ENCODE measurements at regions not wholly inside any gene's neighbourhood (a gene's known extent, or its start where the extent isn't known, plus 50 kb on each side); places are given as distances from the start of the nearest gene placed in this dataset.

- 64% methylated on average over 4 of the region's 4 CpGs; no CpG with 5 or more reads in 1 of the 2 experiments for whole genome bisulfite sequencing, 2 experiments (ENCODE audit: extremely low coverage in 1 of 2, insufficient coverage in 1 of 2, insufficient read length in 1 of 2, insufficient replicate concordance in 2 of 2, low coverage in 1 of 2, low lambda C conversion rate in 2 of 2, missing lambda C conversion rate in 1 of 2)
- POLR2A ChIA-PET (ENCODE audit: partially characterized antibody), result interaction anchor here (1.6 kb wide), 1 partner anchor 8 kb away, joined by 3 read pairs; no protein-coding TSS in a partner anchor
Measured at GRCh38 chr14:53533384-53533970, 380.4 kb upstream of the DDHD1 start.

More at GRCh38 chr14:53533384-53533970, 380.4 kb upstream of the DDHD1 start:
- no peak overlapping the region for H4K5ac ChIP-seq (ENCODE audit: insufficient read length, low read depth, low read length)
- no peak overlapping the region for H3K27ac ChIP-seq (ENCODE audit: low read depth, low read length)
- H3K23me2 ChIP-seq (ENCODE audit: low read depth, low read length), result no peaks in the 10 kb centered on the region
- no peak for TF ChIP-seq GABPA (IDR thresholded peaks at IDR 0.05; ENCODE audit: borderline replicate concordance, insufficient read depth, low read length)
- no peak for TF ChIP-seq SUZ12 (IDR thresholded peaks at IDR 0.05; ENCODE audit: low read length)
- TF ChIP-seq KDM5A (IDR thresholded peaks at IDR 0.05; ENCODE audit: low read length), result no peak
- TF ChIP-seq GTF2F1 (IDR thresholded peaks at IDR 0.05; ENCODE audit: borderline replicate concordance, low read depth, low read length), result no peak
- TF ChIP-seq EGR1 (IDR thresholded peaks at IDR 0.05; ENCODE audit: borderline replicate concordance, low read depth, low read length), result no peak
- TF ChIP-seq CHD2 (IDR thresholded peaks at IDR 0.05; ENCODE audit: low read length), result no peak
- H4K8ac ChIP-seq (ENCODE audit: extremely low read depth, insufficient read depth, low read length), result no peak overlapping the region
- no peaks in the 10 kb centered on the region for H3K79me1 ChIP-seq (ENCODE audit: low read depth, low read length)
- H2BK5ac ChIP-seq (ENCODE audit: low read depth, low read length), result no peak overlapping the region
- H3K23ac ChIP-seq (ENCODE audit: insufficient read length), result no peak overlapping the region
- no peak overlapping the region for H2BK12ac ChIP-seq (ENCODE audit: low read depth, low read length)
- H3K18ac ChIP-seq (ENCODE audit: extremely low read depth, low read length), result no peak overlapping the region
- H3K27me3 ChIP-seq (replicated peaks in 1 of 4; ENCODE audit: control insufficient read depth in 3 of 4, extremely low read depth in 1 of 4, insufficient read depth in 3 of 4, low read length in 3 of 4), result no peaks in the 10 kb centered on the region; a peak in 1 of 7 replicates
- H3K4ac ChIP-seq (replicated peaks; ENCODE audit: insufficient read length, low read depth, low read length), result no peak overlapping the region
- H2BK120ac ChIP-seq (replicated peaks; ENCODE audit: low read depth, low read length), result no peak overlapping the region
- H3K9ac ChIP-seq (replicated peaks in 1 of 4; ENCODE audit: extremely low read depth in 1 of 4, low read depth in 3 of 4, low read length in 3 of 4), result no peak overlapping the region
- no peak overlapping the region for H3K14ac ChIP-seq (ENCODE audit: insufficient read length)
- H3K36me3 ChIP-seq (ENCODE audit: control insufficient read depth in 2 of 4, insufficient read depth in 4 of 4, low read length in 3 of 4), result no peaks in the 10 kb centered on the region
- H3K9me3 ChIP-seq (ENCODE audit: insufficient read depth in 2 of 2, low read depth in 1 of 2, low read length in 1 of 2), result no peaks in the 10 kb centered on the region
- H4K91ac ChIP-seq (replicated peaks; ENCODE audit: insufficient read length, low read length), result no peak overlapping the region
- no peak overlapping the region for H3K56ac ChIP-seq (replicated peaks; ENCODE audit: insufficient read length, low read depth, low read length)
- H3K4me3 ChIP-seq (ENCODE audit: extremely low read depth in 1 of 4, insufficient read depth in 2 of 4, low read depth in 3 of 4, low read length in 4 of 4), result no peak overlapping the region
- H2AK5ac ChIP-seq (ENCODE audit: low read depth, low read length), result no peak overlapping the region
- FAIRE-seq, result no peak
- no peak overlapping the region for H2BK15ac ChIP-seq (ENCODE audit: low read length)
- no peaks in the 10 kb centered on the region for H3K79me2 ChIP-seq (ENCODE audit: control insufficient read depth in 1 of 2, insufficient read depth in 2 of 2, low read length in 2 of 2)
- no peak overlapping the region for H2BK20ac ChIP-seq (ENCODE audit: low read length)
- DNase-seq (ENCODE audit: low read depth in 1 of 2, low spot score in 2 of 2), result no peak
- CTCF ChIA-PET (ENCODE audit: partially characterized antibody), result interaction anchor here (0.6 kb wide), 1 partner anchor 982 kb away, joined by 3 read pairs; no protein-coding TSS in a partner anchor
- no peaks in the 10 kb centered on the region for H4K20me1 ChIP-seq (replicated peaks in 1 of 2; ENCODE audit: control insufficient read depth in 1 of 2, insufficient read depth in 2 of 2, low read length in 2 of 2)
- H3K4me1 ChIP-seq (replicated peaks in 1 of 4; ENCODE audit: control insufficient read depth in 3 of 4, insufficient read depth in 4 of 4, low read length in 3 of 4), result no peaks in the 10 kb centered on the region
- no peak overlapping the region for H2AFZ ChIP-seq (ENCODE audit: low read length)
- no peak overlapping the region for H3K4me2 ChIP-seq (ENCODE audit: insufficient read depth in 1 of 2, low read depth in 2 of 2, low read length in 2 of 2)

Measured in H1 (cell line).